ENCODE measurements at regions not wholly inside any gene's neighbourhood (a gene's known extent, or its start where the extent isn't known, plus 50 kb on each side); places are given as distances from the start of the nearest gene placed in this dataset.

- TF ChIP-seq SUZ12 (IDR thresholded peaks at IDR 0.05; ENCODE audit: extremely low read depth, insufficient read depth, insufficient read length) = no peak
- TF ChIP-seq YY1 (IDR thresholded peaks at IDR 0.05; ENCODE audit: insufficient read depth, insufficient read length) = no peak
Observed at GRCh38 chr6:3944246-3944645, 95.1 kb downstream of the FAM50B start.

Data from NT2/D1 (cell line).